Endodermal cell (in vitro differentiated cells): ENCODE measurements at regions not wholly inside any gene's neighbourhood (a gene's known extent, or its start where the extent isn't known, plus 50 kb on each side); places are given as distances from the start of the nearest gene placed in this dataset.

Experiments used
- DNase-seq: peaks from one replicate; pipeline ENCODE4 v3.0.0-alpha.2; 2017
- H3K27ac ChIP-seq: 2 replicates; pipeline ENCODE4 v1.5.1; 2013; ENCODE audit warnings: mild to moderate bottlenecking, low read depth, low read length, moderate library complexity
- H3K27me3 ChIP-seq: 2 replicates; pipeline ENCODE4 v1.6.1; 2013; ENCODE audit warnings: mild to moderate bottlenecking, low read length, moderate library complexity; ENCODE audit not compliant: insufficient read depth, control insufficient read depth, poor library complexity, severe bottlenecking
- H3K36me3 ChIP-seq: 2 replicates; pipeline ENCODE4 v1.7.0; 2013; ENCODE audit warnings: mild to moderate bottlenecking, low read length, moderate library complexity; ENCODE audit not compliant: control insufficient read depth, insufficient read depth
- H3K4me1 ChIP-seq: one replicate; pipeline ENCODE4 v1.7.0; 2013; ENCODE audit warnings: low read length; ENCODE audit not compliant: control insufficient read depth, insufficient read depth
- H3K4me3 ChIP-seq: 2 replicates; pipeline ENCODE4 v1.5.1; 2013; ENCODE audit warnings: mild to moderate bottlenecking, low read length, moderate library complexity
- H3K9ac ChIP-seq: 2 replicates; pipeline ENCODE4 v1.6.1; 2013; ENCODE audit warnings: mild to moderate bottlenecking, low read length, moderate library complexity; ENCODE audit not compliant: poor library complexity, severe bottlenecking; ENCODE audit errors: extremely low read depth
- H3K9me3 ChIP-seq: 2 replicates; pipeline ENCODE4 v1.6.1; 2013; ENCODE audit warnings: mild to moderate bottlenecking, low read length, moderate library complexity; ENCODE audit not compliant: control insufficient read depth
- H3K27ac Mint-ChIP-seq: 2 replicates; pipeline ENCODE4 v1.8.0; 2020; ENCODE audit warnings: mixed read lengths
- H3K27me3 Mint-ChIP-seq: 2 replicates; pipeline ENCODE4 v1.8.0; 2021; ENCODE audit warnings: mild to moderate bottlenecking, mixed read lengths; ENCODE audit not compliant: insufficient read depth
- H3K36me3 Mint-ChIP-seq: 2 replicates; pipeline ENCODE4 v1.8.0; 2020; ENCODE audit warnings: low read depth, mixed read lengths
- H3K4me1 Mint-ChIP-seq: 2 replicates; pipeline ENCODE4 v1.8.0; 2020; ENCODE audit warnings: mixed read lengths
- H3K4me3 Mint-ChIP-seq: 2 replicates; pipeline ENCODE4 v1.8.0; 2020; ENCODE audit warnings: mild to moderate bottlenecking, moderate library complexity, mixed read lengths
- H3K9me3 Mint-ChIP-seq: 2 replicates; pipeline ENCODE4 v1.8.0; 2020; ENCODE audit warnings: mild to moderate bottlenecking, mixed read lengths
- WGBS, 2 experiments: methylation state at CpG; one replicate each; pipeline versions ENCODE4 v1.1.5 to v1.1.7; 2013; ENCODE audit warnings: missing lambda C conversion rate in 2 of 2, mixed read lengths in 1 of 2; ENCODE audit not compliant: insufficient coverage in 1 of 2, insufficient read length in 1 of 2; 5-methylcytosine and 5-hydroxymethylcytosine counted together
- TF ChIP-seq, protein P1 (sequence below): fragments of 200-600 bp; sonication (generic); conservative IDR thresholded peaks from 2 replicates; pipeline ENCODE4 v1.5.0; 2021; ENCODE audit warnings: antibody characterized with exemption, mild to moderate bottlenecking

DNA sequence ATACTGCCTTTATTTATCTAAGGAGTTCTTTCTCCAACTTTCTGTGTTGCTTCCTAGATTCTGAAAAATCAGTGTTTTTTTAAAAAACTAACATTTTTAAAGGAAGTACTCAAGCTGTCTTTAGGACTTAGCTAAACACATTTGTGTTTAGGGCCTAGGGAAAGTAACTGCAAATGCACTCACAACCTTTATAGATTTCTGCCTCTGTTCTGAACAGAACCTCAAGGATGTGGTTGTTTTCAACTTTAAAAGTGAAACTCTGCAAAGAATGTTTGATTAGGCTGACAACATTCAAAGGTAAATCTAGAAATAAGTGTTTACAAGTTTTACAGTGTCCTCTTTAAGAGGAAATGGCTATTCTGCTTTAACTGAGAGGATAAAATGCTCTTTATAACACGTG, 55.4 kb upstream of the CNTN5 start:
- H3K36me3 Mint-ChIP-seq: no peaks in the 10 kb centered on the region
- TF ChIP-seq, protein P1, sequence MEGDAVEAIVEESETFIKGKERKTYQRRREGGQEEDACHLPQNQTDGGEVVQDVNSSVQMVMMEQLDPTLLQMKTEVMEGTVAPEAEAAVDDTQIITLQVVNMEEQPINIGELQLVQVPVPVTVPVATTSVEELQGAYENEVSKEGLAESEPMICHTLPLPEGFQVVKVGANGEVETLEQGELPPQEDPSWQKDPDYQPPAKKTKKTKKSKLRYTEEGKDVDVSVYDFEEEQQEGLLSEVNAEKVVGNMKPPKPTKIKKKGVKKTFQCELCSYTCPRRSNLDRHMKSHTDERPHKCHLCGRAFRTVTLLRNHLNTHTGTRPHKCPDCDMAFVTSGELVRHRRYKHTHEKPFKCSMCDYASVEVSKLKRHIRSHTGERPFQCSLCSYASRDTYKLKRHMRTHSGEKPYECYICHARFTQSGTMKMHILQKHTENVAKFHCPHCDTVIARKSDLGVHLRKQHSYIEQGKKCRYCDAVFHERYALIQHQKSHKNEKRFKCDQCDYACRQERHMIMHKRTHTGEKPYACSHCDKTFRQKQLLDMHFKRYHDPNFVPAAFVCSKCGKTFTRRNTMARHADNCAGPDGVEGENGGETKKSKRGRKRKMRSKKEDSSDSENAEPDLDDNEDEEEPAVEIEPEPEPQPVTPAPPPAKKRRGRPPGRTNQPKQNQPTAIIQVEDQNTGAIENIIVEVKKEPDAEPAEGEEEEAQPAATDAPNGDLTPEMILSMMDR: no peak

GRCh38 chr11:98965775-98966174, 55.0 kb upstream of the CNTN5 start:
- H3K36me3 Mint-ChIP-seq: no peaks in the 10 kb centered on the region
- no peak overlapping the region for H3K27ac Mint-ChIP-seq
- no peak overlapping the region for H3K27ac ChIP-seq
- TF ChIP-seq, protein P1: no peak
- no peaks in the 10 kb centered on the region for H3K4me1 Mint-ChIP-seq
- no peaks in the 10 kb centered on the region for H3K36me3 ChIP-seq
- no peaks in the 10 kb centered on the region for H3K9me3 Mint-ChIP-seq
- no peak for DNase-seq
- H3K9ac ChIP-seq: no peak overlapping the region
- H3K27me3 Mint-ChIP-seq: no peaks in the 10 kb centered on the region
- H3K4me3 Mint-ChIP-seq: no peak overlapping the region
- no peak overlapping the region for H3K4me3 ChIP-seq
- H3K4me1 ChIP-seq: no peaks in the 10 kb centered on the region
- H3K9me3 ChIP-seq: no peaks in the 10 kb centered on the region
- no peaks in the 10 kb centered on the region for H3K27me3 ChIP-seq

More for the DNA sequence above, 55.4 kb upstream of the CNTN5 start:
- Mint-ChIP-seq H3K4me3 (no peak overlapping the region), H3K27me3 (no peaks in the 10 kb centered on the region), H3K27ac (no peak overlapping the region), H3K4me1 (no peaks in the 10 kb centered on the region), H3K9me3 (no peaks in the 10 kb centered on the region)
- Histone ChIP-seq H3K9me3 (no peaks in the 10 kb centered on the region), H3K27me3 (no peaks in the 10 kb centered on the region), H3K9ac (no peak overlapping the region), H3K36me3 (no peaks in the 10 kb centered on the region), H3K27ac (no peak overlapping the region), H3K4me3 (no peak overlapping the region), H3K4me1 (no peaks in the 10 kb centered on the region)
- 75% methylated on average over 1 of the region's 1 CpG for WGBS, 2 experiments
- no peak for DNase-seq

- no peak overlapping the region for H3K4me3 ChIP-seq
- 90 to 94% methylated on average over 2 to 4 of the region's 4 CpGs for WGBS, 2 experiments
- H3K4me3 Mint-ChIP-seq: no peak overlapping the region
- DNase-seq: no peak
- no peak overlapping the region for H3K9ac ChIP-seq
- TF ChIP-seq, protein P1: no peak
- no peaks in the 10 kb centered on the region for H3K4me1 ChIP-seq
- no peaks in the 10 kb centered on the region for H3K27me3 ChIP-seq
- no peak overlapping the region for H3K27ac Mint-ChIP-seq
- no peaks in the 10 kb centered on the region for H3K4me1 Mint-ChIP-seq
- H3K27ac ChIP-seq: no peak overlapping the region
- no peaks in the 10 kb centered on the region for H3K27me3 Mint-ChIP-seq
- H3K9me3 Mint-ChIP-seq: no peaks in the 10 kb centered on the region
- H3K36me3 ChIP-seq: no peaks in the 10 kb centered on the region
- H3K9me3 ChIP-seq: no peaks in the 10 kb centered on the region
- no peaks in the 10 kb centered on the region for H3K36me3 Mint-ChIP-seq
Observed at GRCh38 chr11:98967005-98967404, 53.7 kb upstream of the CNTN5 start.
